GM12878 (cell line): ENCODE measurements at regions not wholly inside any gene's neighbourhood (a gene's known extent, or its start where the extent isn't known, plus 50 kb on each side); places are given as distances from the start of the nearest gene placed in this dataset.

Experiments
- ATAC-seq: fragments of 200-7000 bp; cut with Tn5 transposase; 3 replicates; pipeline ENCODE4 v1.9.1; 2020; ENCODE audit warnings: mild to moderate bottlenecking, moderate library complexity
- BruUV-seq: library from RNA; stranded (reverse); fragments of 400-500 nt; replicated peaks from 2 replicates; lab custom pipeline; 2021; lab: Mats Ljungman, UMichigan
- CTCF ChIA-PET: fragments of 300-600 bp; sonication (Branson Sonifier 250); formaldehyde crosslinking; extraction: SDS; loops from one replicate; lab custom pipeline; 2021; ENCODE audit warnings: inconsistent platforms; lab: Yijun Ruan, JAX
- POLR2A ChIA-PET: fragments of 350-600 bp; formaldehyde crosslinking; extraction: SDS; loops from one replicate; lab custom pipeline; 2021; ENCODE audit warnings: inconsistent platforms; lab: Charles Lee
- RAD21 ChIA-PET: fragments of 300-600 bp; sonication (Branson Sonifier 250); formaldehyde crosslinking; loops from one replicate; lab custom pipeline; 2023; ENCODE audit warnings: antibody characterized with exemption; ENCODE audit not compliant: unreplicated experiment; lab: Charles Lee
- SMC1A ChIA-PET: fragments of 300-600 bp; sonication (Branson Sonifier 250); formaldehyde crosslinking; loops from one replicate; lab custom pipeline; 2023; ENCODE audit not compliant: unreplicated experiment, uncharacterized antibody; lab: Charles Lee
- DNase-seq: peaks from one replicate; pipeline ENCODE4 v3.0.0-alpha.2; 2011; ENCODE audit warnings: low read depth, low spot score
- FAIRE-seq: peaks from 3 replicates; lab custom pipeline; 2011; peaks lifted over from hg19 to GRCh38; lab: Jason Lieb, UNC
- H2AFZ ChIP-seq: 2 replicates; pipeline ENCODE4 v1.6.0; 2011; ENCODE audit warnings: low read depth, low read length, control low read depth; ENCODE audit not compliant: control insufficient read depth
- H3K27ac ChIP-seq: 2 replicates; pipeline ENCODE4 v1.5.1; 2011; ENCODE audit warnings: control low read depth; ENCODE audit not compliant: control insufficient read depth, insufficient read depth
- H3K27me3 ChIP-seq, 2 experiments: replicated peaks in 1 of 2; 2 replicates each; pipeline versions ENCODE4 v1.6.0 to v1.6.1; 2011; ENCODE audit warnings: low read length in 1 of 2; ENCODE audit not compliant: control insufficient read depth in 2 of 2, insufficient read depth in 2 of 2
- H3K36me3 ChIP-seq, 2 experiments: 2 replicates each; pipeline ENCODE4 v1.5.1; 2011; ENCODE audit warnings: low read length in 1 of 2; ENCODE audit not compliant: control insufficient read depth in 2 of 2, insufficient read depth in 2 of 2
- H3K4me1 ChIP-seq: 2 replicates; pipeline ENCODE4 v1.6.1; 2011; ENCODE audit warnings: mild to moderate bottlenecking, low read length, moderate library complexity, mixed read lengths; ENCODE audit not compliant: control insufficient read depth, insufficient read depth
- H3K4me2 ChIP-seq: 2 replicates; pipeline ENCODE4 v1.6.0; 2011; ENCODE audit warnings: control low read depth; ENCODE audit not compliant: control insufficient read depth, insufficient read depth
- H3K4me3 ChIP-seq: fragments of 200-600 bp; sonication (generic); 2 replicates; pipeline ENCODE4 v1.5.1; 2016
- H3K79me2 ChIP-seq: 2 replicates; pipeline ENCODE4 v1.6.0; 2011; ENCODE audit warnings: low read length; ENCODE audit not compliant: control insufficient read depth, insufficient read depth
- H3K9ac ChIP-seq: 2 replicates; pipeline ENCODE4 v1.8.0; 2011; ENCODE audit warnings: low read length, control low read depth, mixed read lengths; ENCODE audit not compliant: control insufficient read depth, insufficient read depth
- H3K9me3 ChIP-seq: replicated peaks from 3 replicates; pipeline ENCODE4 v1.5.1; 2011; ENCODE audit warnings: mild to moderate bottlenecking, low read length; ENCODE audit not compliant: control insufficient read depth, insufficient read depth
- H4K20me1 ChIP-seq: 2 replicates; pipeline ENCODE4 v1.6.0; 2011; ENCODE audit not compliant: control insufficient read depth, insufficient read depth
- FOXM1 ChIP-seq: IDR thresholded peaks from 2 replicates; pipeline ENCODE4 v1.6.1; 2012; ENCODE audit warnings: low read depth, mild to moderate bottlenecking, inconsistent platforms, low read length, moderate library complexity
- JUND ChIP-seq: IDR thresholded peaks from 2 replicates; pipeline ENCODE4 v1.6.1; 2012; ENCODE audit warnings: low read depth, mild to moderate bottlenecking, low read length, improper control_type of control experiment, moderate library complexity
- MAX ChIP-seq: IDR thresholded peaks from 2 replicates; pipeline ENCODE4 v1.6.1; 2012; ENCODE audit warnings: low read depth, low read length, improper control_type of control experiment
- MEF2B ChIP-seq: fragments of 450-650 bp; IDR thresholded peaks from 2 replicates; pipeline ENCODE4 v1.6.1; 2018; ENCODE audit warnings: mild to moderate bottlenecking, moderate library complexity; ENCODE audit not compliant: partially characterized antibody, poor library complexity, severe bottlenecking
- MTA3 ChIP-seq: IDR thresholded peaks from 2 replicates; pipeline ENCODE4 v1.6.1; 2012; ENCODE audit warnings: low read length, inconsistent platforms, borderline replicate concordance
- NFIC ChIP-seq: IDR thresholded peaks from 2 replicates; pipeline ENCODE4 v1.6.1; 2012; ENCODE audit warnings: low read depth, mild to moderate bottlenecking, inconsistent platforms, low read length, moderate library complexity
- NR2C2 ChIP-seq: IDR thresholded peaks from 2 replicates; pipeline ENCODE4 v1.6.1; 2011; ENCODE audit warnings: borderline replicate concordance, low read depth; ENCODE audit not compliant: control insufficient read depth, insufficient read length
- NR2F1 ChIP-seq: fragments of 450-650 bp; conservative IDR thresholded peaks from 2 replicates; pipeline ENCODE4 v1.6.1; 2017; ENCODE audit warnings: mild to moderate bottlenecking
- SIN3A ChIP-seq: IDR thresholded peaks from 2 replicates; pipeline ENCODE4 v1.6.1; 2012; ENCODE audit warnings: low read depth, low read length, improper control_type of control experiment
- SMAD5 ChIP-seq: IDR thresholded peaks from 2 replicates; pipeline ENCODE4 v1.6.1; 2016; ENCODE audit warnings: antibody characterized with exemption, low read depth
- STAT1 ChIP-seq: fragments of 450-650 bp; conservative IDR thresholded peaks from 2 replicates; pipeline ENCODE4 v1.6.1; 2014; ENCODE audit warnings: antibody characterized with exemption, mild to moderate bottlenecking
- ZBED1 ChIP-seq: IDR thresholded peaks from 2 replicates; pipeline ENCODE4 v1.6.1; 2016; ENCODE audit warnings: borderline replicate concordance
- ZBTB4 ChIP-seq: fragments of 450-650 bp; formaldehyde crosslinking; IDR thresholded peaks from 2 replicates; pipeline ENCODE4 v1.4.0; 2022; ENCODE audit warnings: mild to moderate bottlenecking, moderate library complexity
- WGBS: methylation state at CpG from one replicate; pipeline ENCODE4 v1.1.6; 2016; ENCODE audit warnings: low lambda C conversion rate; ENCODE audit not compliant: insufficient replicate concordance, insufficient coverage; ENCODE audit errors: missing lambda C conversion rate; 5-methylcytosine and 5-hydroxymethylcytosine counted together
- in situ Hi-C: fragments of 300-500 bp; cut with MboI; formaldehyde crosslinking; loops from 9 replicates; pipeline ENCODE4 v1.14.3; 2018; ENCODE audit warnings: mixed read lengths
- intact Hi-C: fragments of 100-400 bp; cut with micrococcal nuclease; formaldehyde crosslinking; loops from one replicate; pipeline ENCODE4 v1.14.2; 2022; ENCODE audit not compliant: unreplicated experiment

GRCh38 chr12:104866291-104866690 is 91.8 kb downstream of the SLC41A2 start:
- RAD21 ChIA-PET = no interaction called here
- Histone ChIP-seq H3K9ac (no peak overlapping the region), H3K9me3 (no peaks in the 10 kb centered on the region), H3K79me2 (no peaks in the 10 kb centered on the region), H4K20me1 (no peaks in the 10 kb centered on the region), H3K27ac (no peak overlapping the region), H3K36me3 (no peaks in the 10 kb centered on the region), H3K4me1 (peaks cover 25% of the 10 kb centered on the region)
- WGBS = 96% methylated on average over 2 of the region's 2 CpGs
- no TSS peak for BruUV-seq
- no peak for FAIRE-seq
- CTCF ChIA-PET = interaction anchor here (1.7 kb wide), 1 partner anchor 484 kb away, joined by 8 read pairs; no protein-coding TSS in a partner anchor
- in situ Hi-C loops = no loop called here
- TF ChIP-seq MTA3 = no peak
- no peak for TF ChIP-seq STAT1
- no peak for TF ChIP-seq NFIC
- no peak for TF ChIP-seq MEF2B
- TF ChIP-seq MAX = no peak
- TF ChIP-seq SMAD5 = no peak
- no peak for TF ChIP-seq NR2C2
- no peak for TF ChIP-seq NR2F1
- TF ChIP-seq SIN3A = no peak
- TF ChIP-seq JUND = no peak
- no peak for TF ChIP-seq ZBED1
- no peak for TF ChIP-seq FOXM1
- TF ChIP-seq ZBTB4 = no peak
- TF ChIP-seq, all 136 proteins: peak for 0
- no peak overlapping the region for H3K4me2 ChIP-seq
- SMC1A ChIA-PET = interaction anchor here (0.9 to 2.2 kb wide), 4 partner anchors 11 to 484 kb away, joined by 3 to 8 read pairs (median 4); no protein-coding TSS in a partner anchor
- no peaks in the 10 kb centered on the region for H3K27me3 ChIP-seq
- intact Hi-C loops = no loop called here
- DNase-seq = no peak
- no peak overlapping the region for H2AFZ ChIP-seq
- no peak overlapping the region for H3K4me3 ChIP-seq
- POLR2A ChIA-PET = interaction anchor here (0.7 kb wide), 1 partner anchor 74 kb away, joined by 3 read pairs; no protein-coding TSS in a partner anchor
- ATAC-seq = no peak
